Endothelial cell of umbilical vein (primary cell): ENCODE measurements at regions not wholly inside any gene's neighbourhood (a gene's known extent, or its start where the extent isn't known, plus 50 kb on each side); places are given as distances from the start of the nearest gene placed in this dataset.

Source experiments
- EZH2 ChIP-seq: IDR thresholded peaks from 2 replicates; pipeline ENCODE4 v1.6.1; 2012; ENCODE audit warnings: borderline replicate concordance, low read depth, mild to moderate bottlenecking, moderate library complexity, low read length, inconsistent platforms; ENCODE audit not compliant: severe bottlenecking
- POLR2A ChIP-seq: IDR thresholded peaks from 2 replicates; pipeline ENCODE4 v1.6.1; 2012; ENCODE audit warnings: low read depth, mild to moderate bottlenecking, control low read depth, low read length
- POLR2AphosphoS5 ChIP-seq: IDR thresholded peaks from 2 replicates; pipeline ENCODE4 v1.6.1; 2012; ENCODE audit warnings: low read depth, mild to moderate bottlenecking, control low read depth, low read length, moderate library complexity; ENCODE audit not compliant: insufficient read depth
- TF ChIP-seq, protein P1 (sequence below), 2 donors: IDR thresholded peaks; 1 replicate in 1 of 2; 2 replicates in 1 of 2; pipeline ENCODE4 v1.5.1; 2011; ENCODE audit warnings: low read length in 2 of 2, mild to moderate bottlenecking in 2 of 2, moderate library complexity in 2 of 2, control low read depth in 1 of 2, inconsistent platforms in 1 of 2, low read depth in 1 of 2; ENCODE audit not compliant: insufficient read depth in 1 of 2; ENCODE audit errors: extremely low read depth in 1 of 2

DNA sequence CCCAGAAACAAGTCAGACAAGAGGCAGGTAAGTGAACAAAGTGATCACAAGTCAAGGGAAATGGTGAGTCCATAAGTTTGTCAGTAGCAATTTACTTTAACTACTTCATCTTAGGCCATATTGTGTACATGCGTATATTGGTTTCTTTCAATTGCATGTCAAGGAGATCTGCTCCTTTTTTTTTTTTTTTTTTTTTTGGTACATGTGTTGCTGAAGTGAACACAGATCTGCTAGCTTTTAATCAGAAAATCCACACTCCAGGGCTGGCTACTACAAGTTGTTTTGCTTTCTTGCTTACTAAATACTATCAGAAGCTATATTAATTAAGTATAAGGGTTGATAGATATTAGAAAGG lies 985.1 kb downstream of the TSN start:
- TF ChIP-seq, protein P1, sequence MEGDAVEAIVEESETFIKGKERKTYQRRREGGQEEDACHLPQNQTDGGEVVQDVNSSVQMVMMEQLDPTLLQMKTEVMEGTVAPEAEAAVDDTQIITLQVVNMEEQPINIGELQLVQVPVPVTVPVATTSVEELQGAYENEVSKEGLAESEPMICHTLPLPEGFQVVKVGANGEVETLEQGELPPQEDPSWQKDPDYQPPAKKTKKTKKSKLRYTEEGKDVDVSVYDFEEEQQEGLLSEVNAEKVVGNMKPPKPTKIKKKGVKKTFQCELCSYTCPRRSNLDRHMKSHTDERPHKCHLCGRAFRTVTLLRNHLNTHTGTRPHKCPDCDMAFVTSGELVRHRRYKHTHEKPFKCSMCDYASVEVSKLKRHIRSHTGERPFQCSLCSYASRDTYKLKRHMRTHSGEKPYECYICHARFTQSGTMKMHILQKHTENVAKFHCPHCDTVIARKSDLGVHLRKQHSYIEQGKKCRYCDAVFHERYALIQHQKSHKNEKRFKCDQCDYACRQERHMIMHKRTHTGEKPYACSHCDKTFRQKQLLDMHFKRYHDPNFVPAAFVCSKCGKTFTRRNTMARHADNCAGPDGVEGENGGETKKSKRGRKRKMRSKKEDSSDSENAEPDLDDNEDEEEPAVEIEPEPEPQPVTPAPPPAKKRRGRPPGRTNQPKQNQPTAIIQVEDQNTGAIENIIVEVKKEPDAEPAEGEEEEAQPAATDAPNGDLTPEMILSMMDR (IDR thresholded peaks at IDR 0.05; ENCODE audit: extremely low read depth in 1 of 2, insufficient read depth in 1 of 2, low read depth in 1 of 2, low read length in 2 of 2), result no peak
- no peak for TF ChIP-seq POLR2A
- no peak for TF ChIP-seq EZH2
- no peak for TF ChIP-seq POLR2AphosphoS5
